ENCODE measurements at regions not wholly inside any gene's neighbourhood (a gene's known extent, or its start where the extent isn't known, plus 50 kb on each side); places are given as distances from the start of the nearest gene placed in this dataset.

DNA sequence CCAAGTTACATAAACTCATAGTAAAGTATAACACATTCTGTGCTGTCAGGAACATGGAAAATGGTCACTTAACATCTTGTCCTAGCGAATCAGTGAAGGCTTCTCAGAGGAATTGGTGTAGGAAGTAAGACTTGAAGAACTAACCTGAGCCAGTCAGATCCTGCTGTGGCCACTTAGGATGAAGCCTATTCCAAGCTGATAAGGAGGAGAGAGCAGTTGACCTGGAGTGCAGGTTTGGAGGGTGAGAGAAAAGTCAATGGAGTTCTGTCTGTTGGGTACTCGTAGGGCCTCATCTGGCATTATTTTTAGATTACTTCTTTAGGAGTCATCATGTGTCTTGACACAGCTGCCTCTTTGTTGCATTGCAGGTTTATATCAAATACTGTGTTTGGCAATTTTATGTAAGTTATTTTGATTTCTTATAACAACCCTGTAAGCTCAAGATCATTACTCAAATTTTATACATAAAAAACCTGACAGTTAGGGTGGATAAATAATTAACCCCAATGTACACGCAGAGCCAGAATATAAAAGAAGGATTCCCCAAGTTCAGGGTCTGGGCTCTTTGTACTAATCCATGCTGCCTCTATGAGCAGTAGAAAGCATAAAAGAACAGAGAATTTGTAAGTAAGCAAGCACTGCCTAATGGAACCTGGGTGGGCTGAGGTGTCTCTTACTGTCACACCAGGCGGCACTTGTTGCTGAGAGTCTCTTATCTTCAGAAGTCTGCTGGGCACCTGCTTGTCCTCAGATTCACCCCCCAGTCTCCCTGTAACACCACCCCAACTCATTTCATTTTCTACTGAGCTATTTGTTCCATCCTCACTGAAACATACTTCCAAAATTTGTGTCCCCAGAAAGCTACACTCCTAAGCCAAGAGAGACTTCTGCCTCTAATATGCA is 252.1 kb upstream of the NT5C1B start:
- H3K79me2 ChIP-seq (ENCODE audit: control insufficient read depth, insufficient read depth, low read length): no peaks in the 10 kb centered on the region
- H4K20me1 ChIP-seq (replicated peaks; ENCODE audit: control insufficient read depth, insufficient read depth, low read length): no peaks in the 10 kb centered on the region
- no peak overlapping the region for H3K27ac ChIP-seq (ENCODE audit: extremely low read depth, low read depth, low read length)
- FAIRE-seq (no peak), ATAC-seq (no peak), DNase-seq (ENCODE audit: extremely low read depth in 1 of 4, low spot score in 3 of 4) (no peak)
- intact Hi-C loops (cut with micrococcal nuclease) (no loop called here), in situ Hi-C loops (cut with MboI) (no loop called here)
- H2AFZ ChIP-seq (ENCODE audit: low read depth, low read length): no peak overlapping the region
- no peaks in the 10 kb centered on the region for H3K27me3 ChIP-seq (ENCODE audit: control insufficient read depth in 2 of 2, insufficient read depth in 2 of 2, low read length in 2 of 2)
- ChIA-PET POLR2A (no interaction called here), CTCF (ENCODE audit: low intra/inter-chr PET ratio) (no interaction called here)
- no peaks in the 10 kb centered on the region for H3K36me3 ChIP-seq (ENCODE audit: control insufficient read depth, insufficient read depth, low read length)
- H3K9me3 ChIP-seq (replicated peaks; ENCODE audit: control insufficient read depth, insufficient read depth, low read depth, low read length): no peaks in the 10 kb centered on the region
- H3K4me2 ChIP-seq (ENCODE audit: insufficient read depth, low read length): no peak overlapping the region
- 1% methylated on average over 4 of the region's 4 CpGs for WGBS (ENCODE audit: insufficient coverage, low coverage, missing lambda C conversion rate)
- H3K9me1 ChIP-seq (ENCODE audit: control insufficient read depth, insufficient read depth, low read length): no peaks in the 10 kb centered on the region
- H3K4me1 ChIP-seq (replicated peaks in 1 of 2; ENCODE audit: control insufficient read depth in 2 of 2, insufficient read depth in 2 of 2, low read length in 2 of 2): no peaks in the 10 kb centered on the region
- H3K4me3 ChIP-seq: no peak overlapping the region
- no peak overlapping the region for H3K9ac ChIP-seq (ENCODE audit: insufficient read depth in 1 of 2, low read depth in 2 of 2, low read length in 2 of 2)
- no TSS peak for BruUV-seq (replicated peaks)
- TF ChIP-seq, protein P1, sequence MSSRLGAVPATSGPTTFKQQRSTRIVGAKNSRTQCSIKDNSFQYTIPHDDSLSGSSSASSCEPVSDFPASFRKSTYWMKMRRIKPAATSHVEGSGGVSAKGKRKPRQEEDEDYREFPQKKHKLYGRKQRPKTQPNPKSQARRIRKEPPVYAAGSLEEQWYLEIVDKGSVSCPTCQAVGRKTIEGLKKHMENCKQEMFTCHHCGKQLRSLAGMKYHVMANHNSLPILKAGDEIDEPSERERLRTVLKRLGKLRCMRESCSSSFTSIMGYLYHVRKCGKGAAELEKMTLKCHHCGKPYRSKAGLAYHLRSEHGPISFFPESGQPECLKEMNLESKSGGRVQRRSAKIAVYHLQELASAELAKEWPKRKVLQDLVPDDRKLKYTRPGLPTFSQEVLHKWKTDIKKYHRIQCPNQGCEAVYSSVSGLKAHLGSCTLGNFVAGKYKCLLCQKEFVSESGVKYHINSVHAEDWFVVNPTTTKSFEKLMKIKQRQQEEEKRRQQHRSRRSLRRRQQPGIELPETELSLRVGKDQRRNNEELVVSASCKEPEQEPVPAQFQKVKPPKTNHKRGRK (tag; IDR thresholded peaks at IDR 0.05): no peak
- TF ChIP-seq, protein P2, sequence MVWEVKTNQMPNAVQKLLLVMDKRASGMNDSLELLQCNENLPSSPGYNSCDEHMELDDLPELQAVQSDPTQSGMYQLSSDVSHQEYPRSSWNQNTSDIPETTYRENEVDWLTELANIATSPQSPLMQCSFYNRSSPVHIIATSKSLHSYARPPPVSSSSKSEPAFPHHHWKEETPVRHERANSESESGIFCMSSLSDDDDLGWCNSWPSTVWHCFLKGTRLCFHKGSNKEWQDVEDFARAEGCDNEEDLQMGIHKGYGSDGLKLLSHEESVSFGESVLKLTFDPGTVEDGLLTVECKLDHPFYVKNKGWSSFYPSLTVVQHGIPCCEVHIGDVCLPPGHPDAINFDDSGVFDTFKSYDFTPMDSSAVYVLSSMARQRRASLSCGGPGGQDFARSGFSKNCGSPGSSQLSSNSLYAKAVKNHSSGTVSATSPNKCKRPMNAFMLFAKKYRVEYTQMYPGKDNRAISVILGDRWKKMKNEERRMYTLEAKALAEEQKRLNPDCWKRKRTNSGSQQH (CRISPR knock-in tag; IDR thresholded peaks at IDR 0.05): no peak
- TF ChIP-seq, protein P3, sequence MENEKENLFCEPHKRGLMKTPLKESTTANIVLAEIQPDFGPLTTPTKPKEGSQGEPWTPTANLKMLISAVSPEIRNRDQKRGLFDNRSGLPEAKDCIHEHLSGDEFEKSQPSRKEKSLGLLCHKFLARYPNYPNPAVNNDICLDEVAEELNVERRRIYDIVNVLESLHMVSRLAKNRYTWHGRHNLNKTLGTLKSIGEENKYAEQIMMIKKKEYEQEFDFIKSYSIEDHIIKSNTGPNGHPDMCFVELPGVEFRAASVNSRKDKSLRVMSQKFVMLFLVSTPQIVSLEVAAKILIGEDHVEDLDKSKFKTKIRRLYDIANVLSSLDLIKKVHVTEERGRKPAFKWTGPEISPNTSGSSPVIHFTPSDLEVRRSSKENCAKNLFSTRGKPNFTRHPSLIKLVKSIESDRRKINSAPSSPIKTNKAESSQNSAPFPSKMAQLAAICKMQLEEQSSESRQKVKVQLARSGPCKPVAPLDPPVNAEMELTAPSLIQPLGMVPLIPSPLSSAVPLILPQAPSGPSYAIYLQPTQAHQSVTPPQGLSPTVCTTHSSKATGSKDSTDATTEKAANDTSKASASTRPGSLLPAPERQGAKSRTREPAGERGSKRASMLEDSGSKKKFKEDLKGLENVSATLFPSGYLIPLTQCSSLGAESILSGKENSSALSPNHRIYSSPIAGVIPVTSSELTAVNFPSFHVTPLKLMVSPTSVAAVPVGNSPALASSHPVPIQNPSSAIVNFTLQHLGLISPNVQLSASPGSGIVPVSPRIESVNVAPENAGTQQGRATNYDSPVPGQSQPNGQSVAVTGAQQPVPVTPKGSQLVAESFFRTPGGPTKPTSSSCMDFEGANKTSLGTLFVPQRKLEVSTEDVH (IDR thresholded peaks at IDR 0.05; ENCODE audit: low read depth, partially characterized antibody): no peak
- TF ChIP-seq ELF1 (tag; IDR thresholded peaks at IDR 0.05): no peak
- TF ChIP-seq CXXC5 (CRISPR knock-in tag; IDR thresholded peaks at IDR 0.05): no peak
- TF ChIP-seq, protein P4, sequence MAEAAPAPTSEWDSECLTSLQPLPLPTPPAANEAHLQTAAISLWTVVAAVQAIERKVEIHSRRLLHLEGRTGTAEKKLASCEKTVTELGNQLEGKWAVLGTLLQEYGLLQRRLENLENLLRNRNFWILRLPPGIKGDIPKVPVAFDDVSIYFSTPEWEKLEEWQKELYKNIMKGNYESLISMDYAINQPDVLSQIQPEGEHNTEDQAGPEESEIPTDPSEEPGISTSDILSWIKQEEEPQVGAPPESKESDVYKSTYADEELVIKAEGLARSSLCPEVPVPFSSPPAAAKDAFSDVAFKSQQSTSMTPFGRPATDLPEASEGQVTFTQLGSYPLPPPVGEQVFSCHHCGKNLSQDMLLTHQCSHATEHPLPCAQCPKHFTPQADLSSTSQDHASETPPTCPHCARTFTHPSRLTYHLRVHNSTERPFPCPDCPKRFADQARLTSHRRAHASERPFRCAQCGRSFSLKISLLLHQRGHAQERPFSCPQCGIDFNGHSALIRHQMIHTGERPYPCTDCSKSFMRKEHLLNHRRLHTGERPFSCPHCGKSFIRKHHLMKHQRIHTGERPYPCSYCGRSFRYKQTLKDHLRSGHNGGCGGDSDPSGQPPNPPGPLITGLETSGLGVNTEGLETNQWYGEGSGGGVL (CRISPR knock-in tag; IDR thresholded peaks at IDR 0.05): no peak
- TF ChIP-seq ZBTB1 (CRISPR knock-in tag; IDR thresholded peaks at IDR 0.05; ENCODE audit: borderline replicate concordance, low read depth): no peak
- no peak for TF ChIP-seq ZNF282 (CRISPR knock-in tag; IDR thresholded peaks at IDR 0.05)
- TF ChIP-seq SETDB1 (IDR thresholded peaks at IDR 0.05; ENCODE audit: low read length): no peak
- no peak for TF ChIP-seq KLF16 (IDR thresholded peaks at IDR 0.05)
- TF ChIP-seq, protein P5, sequence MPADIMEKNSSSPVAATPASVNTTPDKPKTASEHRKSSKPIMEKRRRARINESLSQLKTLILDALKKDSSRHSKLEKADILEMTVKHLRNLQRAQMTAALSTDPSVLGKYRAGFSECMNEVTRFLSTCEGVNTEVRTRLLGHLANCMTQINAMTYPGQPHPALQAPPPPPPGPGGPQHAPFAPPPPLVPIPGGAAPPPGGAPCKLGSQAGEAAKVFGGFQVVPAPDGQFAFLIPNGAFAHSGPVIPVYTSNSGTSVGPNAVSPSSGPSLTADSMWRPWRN (IDR thresholded peaks at IDR 0.05; ENCODE audit: low read depth): no peak
- TF ChIP-seq ELF2 (CRISPR knock-in tag; IDR thresholded peaks at IDR 0.05): no peak
- TF ChIP-seq FOXA3 (CRISPR knock-in tag; conservative IDR thresholded peaks at IDR 0.05 in 1 of 2, IDR thresholded peaks at IDR 0.05 in 1 of 2): no peak
- TF ChIP-seq MCM5 (IDR thresholded peaks at IDR 0.05; ENCODE audit: low read depth): no peak
